HCT116 (cell line): ENCODE measurements at regions not wholly inside any gene's neighbourhood (a gene's known extent, or its start where the extent isn't known, plus 50 kb on each side); places are given as distances from the start of the nearest gene placed in this dataset.

ENCODE experiments used
- ATAC-seq: fragments of 200-7000 bp; cut with Tn5 transposase; 2 replicates; pipeline ENCODE4 v1.9.1; 2020; ENCODE audit warnings: mild to moderate bottlenecking, moderate library complexity
- BruUV-seq: library from RNA; stranded (reverse); fragments of 400-500 nt; replicated peaks from 2 replicates; lab custom pipeline; 2021; lab: Mats Ljungman, UMichigan
- CTCF ChIA-PET: fragments of 300-600 bp; sonication (Branson Sonifier 250); formaldehyde crosslinking; loops from one replicate; lab custom pipeline; 2021; ENCODE audit warnings: antibody characterized with exemption; lab: Charles Lee
- POLR2A ChIA-PET: fragments of 300-600, 350-600 bp; sonication (Branson Sonifier 250); formaldehyde crosslinking; loops from one replicate; lab custom pipeline; 2021; ENCODE audit warnings: antibody characterized with exemption; lab: Charles Lee
- RAD21 ChIA-PET, 2 experiments: fragments of 300-600 bp; sonication (Branson Sonifier 250); formaldehyde crosslinking; loops; one replicate each; lab custom pipeline; 2023; ENCODE audit warnings: low total read pairs in 2 of 2; ENCODE audit not compliant: uncharacterized antibody in 2 of 2, unreplicated experiment in 2 of 2, low non-redundant PET in 1 of 2; lab: Charles Lee
- DNase-seq: peaks from one replicate; pipeline ENCODE4 v3.0.0-alpha.2; 2010; ENCODE audit warnings: low read depth, low spot score
- H2AFZ ChIP-seq: fragments of 200-600 bp; shearing (Covaris generic), sonication (generic); 2 replicates; pipeline ENCODE4 v1.6.1; 2017; ENCODE audit warnings: low read depth, mixed run types, mixed read lengths, antibody characterized with exemption, low read length; ENCODE audit not compliant: poor library complexity, severe bottlenecking
- H3K27ac ChIP-seq: 2 replicates; pipeline ENCODE4 v1.5.1; 2012; ENCODE audit warnings: low read depth, low read length
- H3K27me3 ChIP-seq: fragments of 200-600 bp; sonication (generic); 2 replicates; pipeline ENCODE4 v1.6.1; 2016; ENCODE audit warnings: mixed run types, low read length, mixed read lengths; ENCODE audit not compliant: insufficient read depth
- H3K36me3 ChIP-seq, 2 experiments: fragments of 200-500 bp in 1 of 2; fragments of 200-600 bp in 1 of 2; sonication (Bioruptor generic) in 1 of 2; sonication (generic) in 1 of 2; 2 replicates each; pipeline versions ENCODE4 v1.5.1 to v1.6.1; 2014 to 2016; ENCODE audit warnings: low read length in 2 of 2, inconsistent platforms in 1 of 2, mixed read lengths in 1 of 2, mixed run types in 1 of 2; ENCODE audit not compliant: insufficient read depth in 2 of 2, control insufficient read depth in 1 of 2
- H3K4me1 ChIP-seq, 2 experiments: fragments of 200-600 bp in 1 of 2; sonication (generic) in 1 of 2; 2 replicates each; pipeline versions ENCODE4 v1.5.1 to v1.6.1; 2012 to 2017; ENCODE audit warnings: low read length in 2 of 2, inconsistent platforms in 1 of 2, mild to moderate bottlenecking in 1 of 2, mixed read lengths in 1 of 2, mixed run types in 1 of 2, moderate library complexity in 1 of 2; ENCODE audit not compliant: insufficient read depth in 2 of 2, control insufficient read depth in 1 of 2
- H3K4me2 ChIP-seq: fragments of 200-600 bp; sonication (generic); 2 replicates; pipeline ENCODE4 v1.6.1; 2017; ENCODE audit warnings: mixed run types, low read length, mixed read lengths
- H3K4me3 ChIP-seq, 2 experiments: fragments of 200-600 bp in 1 of 2; sonication (generic) in 1 of 2; replicated peaks in 1 of 2; 2 replicates each; pipeline ENCODE4 v1.5.1; 2011 to 2016; ENCODE audit warnings: low read length in 2 of 2, control low read depth in 1 of 2, low read depth in 1 of 2, mild to moderate bottlenecking in 1 of 2, mixed read lengths in 1 of 2, mixed run types in 1 of 2
- H3K79me2 ChIP-seq: fragments of 200-600 bp; sonication (generic); 2 replicates; pipeline ENCODE4 v1.6.1; 2017; ENCODE audit warnings: mild to moderate bottlenecking, mixed run types, low read length, moderate library complexity, mixed read lengths; ENCODE audit not compliant: insufficient read depth
- H3K9ac ChIP-seq: fragments of 200-600 bp; sonication (generic); 2 replicates; pipeline ENCODE4 v1.6.1; 2016; ENCODE audit warnings: low read length, mixed read lengths
- H3K9me2 ChIP-seq: fragments of 200-600 bp; sonication (generic), shearing (Covaris generic); 2 replicates; pipeline ENCODE4 v1.6.1; 2017; ENCODE audit warnings: mixed run types, mild to moderate bottlenecking, moderate library complexity; ENCODE audit not compliant: insufficient read depth
- H3K9me3 ChIP-seq, 2 experiments: fragments of 200-500 bp in 1 of 2; fragments of 200-600 bp in 1 of 2; sonication (Bioruptor generic) in 1 of 2; sonication (generic) in 1 of 2; 2 replicates each; pipeline ENCODE4 v1.6.1; 2014 to 2017; ENCODE audit warnings: low read length in 2 of 2, mixed read lengths in 2 of 2, inconsistent platforms in 1 of 2, low read depth in 1 of 2, mild to moderate bottlenecking in 1 of 2, mixed run types in 1 of 2, moderate library complexity in 1 of 2; ENCODE audit not compliant: control insufficient read depth in 1 of 2, insufficient read depth in 1 of 2
- H4K20me1 ChIP-seq: fragments of 200-600 bp; sonication (generic), shearing (Covaris generic); 2 replicates; pipeline ENCODE4 v1.6.1; 2017; ENCODE audit warnings: mixed run types, mild to moderate bottlenecking, moderate library complexity; ENCODE audit not compliant: insufficient read depth
- ATF3 ChIP-seq: IDR thresholded peaks from 2 replicates; pipeline ENCODE4 v1.6.1; 2012
- CBX3 ChIP-seq: IDR thresholded peaks from 2 replicates; pipeline ENCODE4 v1.6.1; 2012; ENCODE audit warnings: low read depth
- CTCF ChIP-seq, 3 experiments: fragments of 200-600 bp in 1 of 3; sonication (generic) in 1 of 3; IDR thresholded peaks in 2 of 3; conservative IDR thresholded peaks in 1 of 3; 2 replicates each; pipeline ENCODE4 v1.5.1; 2012 to 2017; ENCODE audit warnings: low read depth in 2 of 3, low read length in 2 of 3, antibody characterized with exemption in 1 of 3, borderline replicate concordance in 1 of 3, control low read depth in 1 of 3, mild to moderate bottlenecking in 1 of 3, mixed read lengths in 1 of 3, mixed run types in 1 of 3, moderate library complexity in 1 of 3; ENCODE audit not compliant: insufficient read depth in 1 of 3
- EGR1 ChIP-seq: IDR thresholded peaks from 2 replicates; pipeline ENCODE4 v1.6.1; 2012; ENCODE audit warnings: low read depth
- ELF1 ChIP-seq: IDR thresholded peaks from 2 replicates; pipeline ENCODE4 v1.6.1; 2012; ENCODE audit warnings: low read depth, borderline replicate concordance
- EZH2 ChIP-seq: fragments of 200-600 bp; sonication (generic); IDR thresholded peaks from 2 replicates; pipeline ENCODE4 v1.6.1; 2017; ENCODE audit warnings: antibody characterized with exemption, mixed run types
- EZH2phosphoT487 ChIP-seq: fragments of 200-600 bp; IDR thresholded peaks from 2 replicates; pipeline ENCODE4 v1.6.1; 2018; ENCODE audit warnings: antibody characterized with exemption, borderline replicate concordance
- FOSL1 ChIP-seq: IDR thresholded peaks from 2 replicates; pipeline ENCODE4 v1.6.1; 2012; ENCODE audit warnings: low read depth
- JUND ChIP-seq: IDR thresholded peaks from 2 replicates; pipeline ENCODE4 v1.6.1; 2012
- MAX ChIP-seq: IDR thresholded peaks from 2 replicates; pipeline ENCODE4 v1.6.1; 2012
- POLR2AphosphoS5 ChIP-seq: IDR thresholded peaks from 2 replicates; pipeline ENCODE4 v1.6.1; 2011; ENCODE audit warnings: mild to moderate bottlenecking, low read depth, low read length, moderate library complexity
- RAD21 ChIP-seq: IDR thresholded peaks from 2 replicates; pipeline ENCODE4 v1.6.1; 2012; ENCODE audit warnings: low read depth, mild to moderate bottlenecking
- REST ChIP-seq: IDR thresholded peaks from 2 replicates; pipeline ENCODE4 v1.6.1; 2012; ENCODE audit warnings: low read depth
- SP1 ChIP-seq: IDR thresholded peaks from 2 replicates; pipeline ENCODE4 v1.6.1; 2012; ENCODE audit warnings: low read depth
- SRF ChIP-seq: IDR thresholded peaks from 2 replicates; pipeline ENCODE4 v1.6.1; 2012; ENCODE audit warnings: low read depth
- YY1 ChIP-seq: IDR thresholded peaks from 2 replicates; pipeline ENCODE4 v1.6.1; 2011; ENCODE audit warnings: low read length, low read depth, moderate library complexity, mild to moderate bottlenecking; ENCODE audit not compliant: insufficient replicate concordance; ENCODE audit errors: extremely low read depth
- ZFX ChIP-seq: fragments of 450-650 bp; IDR thresholded peaks from 2 replicates; pipeline ENCODE4 v1.6.1; 2017
- ZNF274 ChIP-seq: fragments of 200-500 bp; sonication (Bioruptor generic); IDR thresholded peaks from 2 replicates; pipeline ENCODE4 v1.6.1; 2014; ENCODE audit warnings: mild to moderate bottlenecking, low read depth, low read length, inconsistent platforms
- intact Hi-C: fragments of 100-400 bp; cut with micrococcal nuclease; formaldehyde crosslinking; loops from 2 replicates; pipeline ENCODE4 v1.10.0; 2022

GRCh38 chr6:19895866-19896692 is 58.9 kb downstream of the ID4 start:
- no peak for DNase-seq
- Histone ChIP-seq H3K36me3 (no peaks in the 10 kb centered on the region), H2AFZ (no peak overlapping the region), H3K79me2 (no peaks in the 10 kb centered on the region), H3K9me2 (no peaks in the 10 kb centered on the region), H3K4me2 (no peak overlapping the region; the same call in 1 of the 2 replicates), H3K27me3 (no peaks in the 10 kb centered on the region), H3K4me3 (no peak overlapping the region), H3K9ac (no peak overlapping the region), H4K20me1 (no peaks in the 10 kb centered on the region), H3K4me1 (peaks cover 13 to 18% of the 10 kb centered on the region in 2 experiments; a peak in 2 of 4 replicates), H3K9me3 (no peaks in the 10 kb centered on the region), H3K27ac (no peak overlapping the region)
- ChIA-PET RAD21 (no interaction called here), POLR2A (no interaction called here), CTCF (interaction anchor here (1.2 kb wide), 1 partner anchor 9 kb away, joined by 3 read pairs; no protein-coding TSS in a partner anchor)
- ATAC-seq, result no peak
- intact Hi-C loops, result no loop called here
- TF ChIP-seq YY1 (no peak), REST (no peak), EZH2phosphoT487 (no peak), FOSL1 (no peak), MAX (no peak), EZH2 (no peak), CTCF (IDR thresholded peaks at IDR 0.05 in 2 of 3, conservative IDR thresholded peaks at IDR 0.05 in 1 of 3; ENCODE audit: borderline replicate concordance in 1 of 3, insufficient read depth in 1 of 3, low read depth in 2 of 3, low read length in 2 of 3) (no peak), SP1 (no peak), ATF3 (no peak), ZNF274 (no peak), EGR1 (no peak), SRF (no peak), CBX3 (no peak), RAD21 (no peak), POLR2AphosphoS5 (no peak), ELF1 (no peak), JUND (no peak), ZFX (no peak)
- no TSS peak for BruUV-seq
